Mesodermal cell (in vitro differentiated cells): ENCODE measurements at regions not wholly inside any gene's neighbourhood (a gene's known extent, or its start where the extent isn't known, plus 50 kb on each side); places are given as distances from the start of the nearest gene placed in this dataset.

ENCODE experiments used
- H3K27ac ChIP-seq: 2 replicates; pipeline ENCODE4 v1.7.0; 2013; ENCODE audit warnings: mild to moderate bottlenecking, low read depth, low read length, moderate library complexity; ENCODE audit not compliant: severe bottlenecking
- H3K36me3 ChIP-seq: 2 replicates; pipeline ENCODE4 v1.7.1; 2013; ENCODE audit warnings: mild to moderate bottlenecking, low read length, moderate library complexity; ENCODE audit not compliant: control insufficient read depth, insufficient read depth
- H3K4me1 ChIP-seq: one replicate; pipeline ENCODE4 v1.7.1; 2013; ENCODE audit warnings: mild to moderate bottlenecking, low read length; ENCODE audit not compliant: insufficient read depth, control insufficient read depth, poor library complexity, severe bottlenecking
- H3K4me3 ChIP-seq: 2 replicates; pipeline ENCODE4 v1.7.0; 2013; ENCODE audit warnings: low read length, control low read depth, mild to moderate bottlenecking; ENCODE audit not compliant: insufficient read depth, poor library complexity, severe bottlenecking; ENCODE audit errors: extremely low read depth
- H3K9me3 ChIP-seq: 2 replicates; pipeline ENCODE4 v1.7.1; 2013; ENCODE audit warnings: mild to moderate bottlenecking, low read length, moderate library complexity; ENCODE audit not compliant: control insufficient read depth
- WGBS, 2 experiments: methylation state at CpG; one replicate each; pipeline ENCODE4 v1.1.5; 2013; ENCODE audit warnings: missing lambda C conversion rate in 2 of 2; ENCODE audit not compliant: insufficient coverage in 2 of 2; 5-methylcytosine and 5-hydroxymethylcytosine counted together

DNA sequence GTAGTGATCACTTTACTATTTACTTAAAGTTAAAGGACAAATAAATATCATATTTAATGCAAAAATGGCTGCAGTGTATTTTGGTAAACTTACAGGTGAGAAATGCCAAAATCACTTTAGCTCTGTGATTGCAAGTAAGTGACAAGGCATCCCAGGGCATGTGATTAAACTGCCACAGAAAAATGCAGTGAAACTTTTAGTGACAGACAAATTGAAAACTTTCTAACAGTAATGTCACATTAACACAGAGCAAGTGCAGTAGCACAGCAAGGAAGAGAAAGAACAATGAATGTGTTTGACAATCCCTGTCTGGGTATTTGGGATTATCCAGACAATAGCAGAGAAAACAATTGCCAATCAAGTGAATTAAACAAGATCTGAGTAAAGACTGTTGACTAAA is 606.8 kb downstream of the SLCO4C1 start:
- Histone ChIP-seq H3K36me3 (no peaks in the 10 kb centered on the region), H3K4me1 (no peaks in the 10 kb centered on the region), H3K9me3 (no peaks in the 10 kb centered on the region), H3K27ac (no peak overlapping the region), H3K4me3 (no peak overlapping the region)

DNA sequence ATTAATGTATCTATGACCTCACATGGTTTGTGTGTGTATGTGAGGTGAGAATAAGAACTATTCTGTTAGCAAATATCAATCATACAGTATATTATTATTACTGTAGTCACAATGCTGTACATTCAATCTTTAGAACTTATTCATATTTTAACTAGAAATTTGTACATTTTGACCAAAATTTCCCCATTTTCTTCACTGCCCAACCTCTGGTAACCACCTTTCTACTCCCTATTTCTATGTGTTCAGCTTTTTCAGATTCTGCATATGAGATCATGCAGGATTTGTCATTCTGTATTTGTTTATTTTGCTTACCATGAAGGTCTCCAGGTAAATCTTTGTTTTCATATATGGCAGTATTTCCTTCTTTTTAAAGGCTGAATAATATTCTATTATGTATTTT is 607.9 kb downstream of the SLCO4C1 start:
- Histone ChIP-seq H3K4me1 (no peaks in the 10 kb centered on the region), H3K9me3 (no peaks in the 10 kb centered on the region), H3K27ac (no peak overlapping the region), H3K36me3 (no peaks in the 10 kb centered on the region), H3K4me3 (no peak overlapping the region)

DNA sequence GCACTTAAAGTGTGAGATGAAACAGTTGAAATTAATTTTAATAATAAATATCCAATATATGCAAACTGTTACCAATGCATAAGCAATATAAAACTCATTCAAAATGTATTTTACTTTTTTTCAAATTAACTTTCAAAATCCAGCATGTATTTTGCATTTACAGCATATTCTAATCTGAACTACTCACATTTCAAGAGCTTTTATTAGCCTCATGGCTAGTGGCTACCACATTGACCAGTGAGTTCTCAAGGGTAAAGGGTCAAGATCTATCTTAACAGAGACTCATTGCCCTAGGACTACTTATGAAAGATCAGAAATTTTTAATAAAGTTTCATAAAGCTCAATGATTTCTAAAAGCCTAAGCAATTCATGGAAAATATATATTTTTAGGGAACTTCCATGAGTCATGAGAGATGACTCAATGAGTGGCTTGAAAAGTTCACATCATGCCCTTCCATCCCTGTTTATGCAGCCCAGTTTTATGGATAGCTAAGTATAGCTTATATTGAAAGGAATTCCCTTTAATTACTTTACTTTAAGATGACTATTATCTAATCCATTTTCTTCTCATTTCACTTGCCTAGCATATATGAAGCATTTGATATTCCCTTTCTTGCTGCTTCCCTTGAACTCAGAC is 608.6 kb downstream of the SLCO4C1 start:
- H3K27ac ChIP-seq = no peak overlapping the region
- H3K36me3 ChIP-seq = no peaks in the 10 kb centered on the region
- no peaks in the 10 kb centered on the region for H3K9me3 ChIP-seq
- no peak overlapping the region for H3K4me3 ChIP-seq
- no peaks in the 10 kb centered on the region for H3K4me1 ChIP-seq

DNA sequence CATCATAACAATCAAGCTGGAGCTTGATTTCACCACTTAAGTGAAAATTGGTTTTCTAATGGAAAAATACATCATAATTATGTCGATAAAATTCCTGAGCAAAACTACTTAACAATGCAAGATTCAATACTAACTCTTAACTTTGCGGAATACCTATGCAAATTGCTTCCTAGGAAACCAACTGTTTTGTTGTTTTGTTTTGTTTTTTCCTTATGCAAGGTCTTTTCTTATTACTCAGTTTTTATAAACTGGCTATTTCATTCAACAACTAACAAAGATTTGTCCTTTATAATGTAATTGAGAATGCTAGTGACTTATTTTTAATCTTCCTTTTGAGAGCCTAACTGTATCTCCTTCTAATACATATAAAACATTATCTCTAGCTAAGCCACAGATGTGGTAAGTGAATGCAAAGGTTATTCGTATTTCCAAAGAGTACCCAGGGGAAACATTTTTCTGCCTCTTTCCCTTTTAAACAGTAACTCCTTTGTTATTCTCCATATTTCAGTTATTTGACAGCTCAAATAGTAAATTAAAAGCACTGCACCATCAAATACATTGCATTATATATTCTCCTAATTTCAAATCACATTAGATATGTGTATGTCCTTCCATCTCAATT is 609.4 kb downstream of the SLCO4C1 start:
- no peaks in the 10 kb centered on the region for H3K36me3 ChIP-seq
- no peaks in the 10 kb centered on the region for H3K9me3 ChIP-seq
- WGBS, 2 experiments = no CpG with 5 or more reads among the region's 3 CpGs
- no peak overlapping the region for H3K4me3 ChIP-seq
- H3K4me1 ChIP-seq = no peaks in the 10 kb centered on the region
- H3K27ac ChIP-seq = no peak overlapping the region

DNA sequence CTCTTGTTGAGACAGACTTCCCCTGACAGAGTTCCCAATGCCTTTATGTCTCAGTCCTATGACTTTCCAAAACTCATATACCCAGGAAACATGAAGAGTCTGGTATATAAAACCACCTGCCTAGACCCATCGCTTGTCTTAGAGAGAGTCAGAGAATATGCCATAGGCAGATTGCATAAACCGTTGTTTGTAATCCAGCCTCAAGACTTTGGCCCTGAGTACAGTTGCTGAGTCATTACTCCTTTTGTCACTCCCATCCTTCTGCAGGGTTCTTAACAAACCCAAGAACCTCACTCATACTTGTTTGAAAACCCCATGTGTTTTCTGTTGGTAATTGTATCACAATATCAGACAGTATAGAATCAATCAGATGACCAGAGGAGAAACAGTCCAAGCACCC is 616.3 kb downstream of the SLCO4C1 start:
- no peaks in the 10 kb centered on the region for H3K4me1 ChIP-seq
- H3K4me3 ChIP-seq = no peak overlapping the region
- H3K36me3 ChIP-seq = no peaks in the 10 kb centered on the region
- no peak overlapping the region for H3K27ac ChIP-seq
- H3K9me3 ChIP-seq = no peaks in the 10 kb centered on the region
- 71 to 100% methylated on average over 1 to 2 of the region's 2 CpGs for WGBS, 2 experiments

DNA sequence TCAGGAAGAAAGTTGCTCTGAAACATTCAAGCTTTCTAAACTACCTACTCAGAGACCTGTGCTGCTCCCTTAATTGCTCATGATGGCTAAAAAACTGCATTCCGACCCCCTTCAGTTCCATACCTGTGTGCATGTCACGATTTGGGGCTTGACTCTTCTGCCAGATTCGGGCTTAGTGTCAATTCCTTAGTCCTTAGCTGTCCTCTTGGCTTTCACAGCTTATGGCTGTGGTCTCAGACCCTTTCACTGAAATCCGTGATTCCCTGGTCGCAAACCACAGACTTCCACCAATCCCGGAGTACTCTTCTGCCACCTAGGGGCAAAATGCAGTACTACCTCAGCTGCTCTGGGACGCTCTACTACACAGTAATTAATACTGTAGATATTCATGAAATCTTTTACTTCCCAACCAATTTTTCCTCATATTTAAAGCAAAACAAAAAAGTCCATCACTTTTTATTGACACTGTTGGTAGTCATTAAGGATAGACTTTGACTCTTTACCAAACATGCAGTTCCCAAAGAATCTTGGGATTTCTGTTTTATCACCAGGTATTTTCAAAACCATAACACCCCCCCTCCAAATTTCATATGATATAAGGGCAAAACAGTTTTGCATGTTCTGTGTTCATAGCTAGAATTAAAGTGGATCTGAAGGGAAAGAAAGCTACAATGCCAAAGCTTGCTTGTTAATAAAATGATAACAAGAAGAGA is 617.4 kb downstream of the SLCO4C1 start:
- 15 to 18% methylated on average over 6 of the region's 7 CpGs for WGBS, 2 experiments
- H3K9me3 ChIP-seq = no peaks in the 10 kb centered on the region
- no peaks in the 10 kb centered on the region for H3K36me3 ChIP-seq
- no peaks in the 10 kb centered on the region for H3K4me1 ChIP-seq
- no peak overlapping the region for H3K27ac ChIP-seq
- H3K4me3 ChIP-seq = no peak overlapping the region

DNA sequence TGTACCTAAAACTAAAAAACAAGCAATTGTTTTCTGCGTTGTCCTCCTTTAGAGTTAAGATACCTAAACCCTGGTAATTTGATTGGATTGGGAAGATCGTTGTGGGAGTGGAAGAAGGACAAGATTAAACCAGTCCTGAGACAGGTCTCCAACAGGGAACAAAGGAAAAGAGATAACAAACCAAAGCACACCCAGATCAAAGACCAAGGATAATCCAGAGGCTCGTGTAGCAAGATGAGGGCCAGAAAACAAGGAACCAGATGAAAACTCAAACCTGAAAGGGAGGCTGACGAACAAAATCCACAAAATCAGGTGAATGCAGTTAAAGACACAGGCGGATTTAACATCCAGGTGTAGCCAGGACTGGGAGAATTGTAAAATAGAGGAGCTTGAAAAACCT is 618.1 kb downstream of the SLCO4C1 start:
- 69 to 75% methylated on average over 3 of the region's 5 CpGs for WGBS, 2 experiments
- Histone ChIP-seq H3K36me3 (no peaks in the 10 kb centered on the region), H3K4me3 (no peak overlapping the region)

DNA sequence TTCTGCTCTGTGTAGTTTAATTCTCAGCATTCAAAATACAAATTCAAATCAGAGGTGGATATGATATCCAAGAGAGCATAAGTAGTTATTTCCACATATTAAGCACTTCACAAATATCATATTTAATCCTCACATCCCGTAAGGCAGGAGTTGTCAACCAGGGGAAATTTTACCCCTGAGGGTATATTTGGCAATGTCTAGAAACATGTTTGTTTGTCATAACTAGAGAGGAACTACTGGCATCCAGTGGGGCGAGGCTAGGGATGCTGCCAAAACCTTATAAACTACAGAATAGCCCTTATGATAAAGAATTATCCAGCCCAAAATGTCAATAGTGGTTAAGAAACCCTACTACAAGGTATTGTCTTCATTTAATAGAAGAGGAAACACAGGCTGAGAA is 619.4 kb downstream of the SLCO4C1 start:
- WGBS, 2 experiments = no CpG with 5 or more reads among the region's 2 CpGs
- H3K27ac ChIP-seq = no peak overlapping the region
- no peaks in the 10 kb centered on the region for H3K4me1 ChIP-seq
- no peaks in the 10 kb centered on the region for H3K9me3 ChIP-seq
- H3K36me3 ChIP-seq = no peaks in the 10 kb centered on the region
- no peak overlapping the region for H3K4me3 ChIP-seq

More for the DNA sequence above, 618.1 kb downstream of the SLCO4C1 start:
- no peaks in the 10 kb centered on the region for H3K9me3 ChIP-seq
- no peaks in the 10 kb centered on the region for H3K4me1 ChIP-seq
- H3K27ac ChIP-seq = no peak overlapping the region

DNA sequence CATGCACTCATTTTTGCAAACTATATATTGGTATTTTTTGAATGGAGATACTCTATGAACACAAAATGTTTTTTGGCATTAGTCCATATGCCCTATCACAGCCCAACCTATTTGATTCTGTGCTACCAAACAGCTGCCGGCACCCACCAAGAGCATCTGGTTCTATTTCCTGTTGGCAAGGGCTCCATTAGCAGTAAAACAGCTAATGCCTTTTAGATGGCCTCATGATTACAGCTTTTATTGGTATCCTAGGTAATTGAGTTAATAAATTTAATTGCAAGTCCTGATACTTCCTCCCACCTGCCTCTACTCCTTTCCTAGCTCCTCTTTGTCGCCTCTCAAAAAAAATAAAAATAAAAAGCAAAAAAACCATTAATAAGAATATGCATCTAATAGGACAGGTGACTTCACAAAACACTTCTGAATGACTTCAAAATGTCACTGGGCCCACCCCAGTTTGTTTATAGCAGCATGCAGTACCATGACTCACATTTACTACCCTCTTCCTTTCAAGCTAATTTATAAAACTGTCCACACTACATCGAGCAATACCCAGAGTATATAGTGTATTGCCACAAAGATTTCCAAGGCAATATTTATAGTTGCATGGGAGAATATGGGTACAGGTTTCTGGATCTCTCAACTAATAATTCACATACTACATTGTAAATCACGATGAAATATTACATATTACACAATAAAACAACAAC is 620.4 kb downstream of the SLCO4C1 start:
- no peak overlapping the region for H3K27ac ChIP-seq
- WGBS, 2 experiments = 100% methylated on average over 1 of the region's 4 CpGs; no CpG with 5 or more reads in 1 of the 2 experiments
- no peaks in the 10 kb centered on the region for H3K36me3 ChIP-seq
- H3K4me3 ChIP-seq = no peak overlapping the region
- no peaks in the 10 kb centered on the region for H3K9me3 ChIP-seq
- H3K4me1 ChIP-seq = no peaks in the 10 kb centered on the region

DNA sequence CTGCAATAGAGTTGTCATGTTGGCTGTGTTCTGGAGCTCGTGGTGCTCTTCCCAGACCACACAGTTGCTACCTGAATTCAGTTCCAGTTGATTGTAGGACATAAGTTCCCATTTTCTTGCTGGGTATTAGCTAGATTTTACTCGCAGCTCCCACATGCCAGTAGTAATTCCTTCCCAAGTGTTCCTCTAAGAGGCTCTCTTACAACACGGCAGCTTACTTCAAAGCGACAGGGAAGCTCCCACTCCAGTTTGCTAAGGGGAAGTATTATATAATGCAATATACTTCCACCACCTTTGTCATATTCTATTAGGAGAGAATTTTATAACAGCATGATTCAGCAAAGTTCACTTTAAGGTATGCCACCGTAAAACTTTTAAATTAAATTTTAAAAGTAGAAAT is 623.0 kb downstream of the SLCO4C1 start:
- H3K36me3 ChIP-seq = no peaks in the 10 kb centered on the region
- no peaks in the 10 kb centered on the region for H3K4me1 ChIP-seq
- no peaks in the 10 kb centered on the region for H3K9me3 ChIP-seq
- WGBS, 2 experiments = 71 to 83% methylated on average over 1 of the region's 5 CpGs
- no peak overlapping the region for H3K27ac ChIP-seq
- no peak overlapping the region for H3K4me3 ChIP-seq
